ENCODE measurements at regions not wholly inside any gene's neighbourhood (a gene's known extent, or its start where the extent isn't known, plus 50 kb on each side); places are given as distances from the start of the nearest gene placed in this dataset.
A peak's percentile ranks its signal among the peaks of the same experiment; 100 is the strongest.

GRCh38 chr15:88377509-88377908 lies 89.7 kb downstream of the MRPL46 start:
- Histone ChIP-seq H3K4ac (ENCODE audit: low read depth, low read length) (no peak overlapping the region), H3K23ac (ENCODE audit: low read length) (peak overlapping the region; percentile 17), H3K27me3 (ENCODE audit: insufficient read depth, low read length, poor library complexity) (no peaks in the 10 kb centered on the region), H2BK5ac (ENCODE audit: low read length) (no peak overlapping the region), H3K36me3 (ENCODE audit: control insufficient read depth, insufficient read depth, low read length) (no peaks in the 10 kb centered on the region), H3K4me2 (ENCODE audit: low read length) (no peak overlapping the region), H2BK15ac (replicated peaks; ENCODE audit: low read depth) (no peak overlapping the region), H3K79me2 (ENCODE audit: control insufficient read depth, insufficient read depth, low read length) (no peaks in the 10 kb centered on the region), H3K9ac (ENCODE audit: low read length) (no peak overlapping the region), H3K18ac (ENCODE audit: low read length) (no peak overlapping the region), H3K79me1 (ENCODE audit: low read length) (no peaks in the 10 kb centered on the region), H4K8ac (ENCODE audit: low read depth, low read length) (no peak overlapping the region), H3K56ac (ENCODE audit: low read length) (no peak overlapping the region), H2AK5ac (ENCODE audit: low read length) (no peak overlapping the region), H4K5ac (ENCODE audit: low read length) (no peak overlapping the region), H3K4me1 (ENCODE audit: control insufficient read depth, low read depth, low read length) (peaks cover 2% of the 10 kb centered on the region), H3K4me3 (ENCODE audit: low read length) (no peak overlapping the region), H2BK120ac (ENCODE audit: low read depth, low read length) (no peak overlapping the region), H3K27ac (ENCODE audit: low read depth, low read length) (no peak overlapping the region)
- no peak for DNase-seq
- no CpG with 5 or more reads among the region's 2 CpGs for WGBS (ENCODE audit: extremely low coverage, insufficient coverage, low lambda C conversion rate)

GRCh38 chr15:88376574-88377174 lies 90.5 kb downstream of the MRPL46 start:
- H3K79me1 ChIP-seq (ENCODE audit: low read length): no peaks in the 10 kb centered on the region
- no CpG with 5 or more reads among the region's 3 CpGs for WGBS (ENCODE audit: extremely low coverage, insufficient coverage, low lambda C conversion rate)
- H2BK15ac ChIP-seq (replicated peaks; ENCODE audit: low read depth): no peak overlapping the region

GRCh38 chr15:88375234-88375927 lies 91.8 kb downstream of the MRPL46 start:
- peak; percentile 70 for DNase-seq
- H3K56ac ChIP-seq (ENCODE audit: low read length): no peak overlapping the region
- no peak overlapping the region for H3K18ac ChIP-seq (ENCODE audit: low read length)
- H3K79me1 ChIP-seq (ENCODE audit: low read length): no peaks in the 10 kb centered on the region
- H3K23ac ChIP-seq (ENCODE audit: low read length): no peak overlapping the region
- H3K36me3 ChIP-seq (ENCODE audit: control insufficient read depth, insufficient read depth, low read length): no peaks in the 10 kb centered on the region
- H3K4me1 ChIP-seq (ENCODE audit: control insufficient read depth, low read depth, low read length): peaks cover 2% of the 10 kb centered on the region
- H3K27me3 ChIP-seq (ENCODE audit: insufficient read depth, low read length, poor library complexity): no peaks in the 10 kb centered on the region
- no peak overlapping the region for H3K4ac ChIP-seq (ENCODE audit: low read depth, low read length)
- H2BK5ac ChIP-seq (ENCODE audit: low read length): no peak overlapping the region
- H3K27ac ChIP-seq (ENCODE audit: low read depth, low read length): no peak overlapping the region
- no peak overlapping the region for H2BK15ac ChIP-seq (replicated peaks; ENCODE audit: low read depth)
- H2BK120ac ChIP-seq (ENCODE audit: low read depth, low read length): no peak overlapping the region
- no peaks in the 10 kb centered on the region for H3K79me2 ChIP-seq (ENCODE audit: control insufficient read depth, insufficient read depth, low read length)
- H4K5ac ChIP-seq (ENCODE audit: low read length): no peak overlapping the region
- no peak overlapping the region for H3K4me3 ChIP-seq (ENCODE audit: low read length)
- WGBS (ENCODE audit: extremely low coverage, insufficient coverage, low lambda C conversion rate): no CpG with 5 or more reads among the region's 9 CpGs
- H3K9ac ChIP-seq (ENCODE audit: low read length): no peak overlapping the region
- no peak overlapping the region for H3K4me2 ChIP-seq (ENCODE audit: low read length)
- H4K8ac ChIP-seq (ENCODE audit: low read depth, low read length): no peak overlapping the region
- H2AK5ac ChIP-seq (ENCODE audit: low read length): no peak overlapping the region

More at GRCh38 chr15:88376574-88377174, 90.5 kb downstream of the MRPL46 start:
- no peak overlapping the region for H3K4me3 ChIP-seq (ENCODE audit: low read length)
- no peak overlapping the region for H3K4ac ChIP-seq (ENCODE audit: low read depth, low read length)
- no peak overlapping the region for H4K8ac ChIP-seq (ENCODE audit: low read depth, low read length)
- H3K56ac ChIP-seq (ENCODE audit: low read length): no peak overlapping the region
- no peak for DNase-seq
- H3K9ac ChIP-seq (ENCODE audit: low read length): no peak overlapping the region
- H3K23ac ChIP-seq (ENCODE audit: low read length): no peak overlapping the region
- H3K36me3 ChIP-seq (ENCODE audit: control insufficient read depth, insufficient read depth, low read length): no peaks in the 10 kb centered on the region
- no peak overlapping the region for H3K18ac ChIP-seq (ENCODE audit: low read length)
- no peak overlapping the region for H3K4me2 ChIP-seq (ENCODE audit: low read length)
- peaks cover 2% of the 10 kb centered on the region for H3K4me1 ChIP-seq (ENCODE audit: control insufficient read depth, low read depth, low read length)
- H3K27ac ChIP-seq (ENCODE audit: low read depth, low read length): no peak overlapping the region
- no peak overlapping the region for H4K5ac ChIP-seq (ENCODE audit: low read length)
- no peaks in the 10 kb centered on the region for H3K27me3 ChIP-seq (ENCODE audit: insufficient read depth, low read length, poor library complexity)
- no peak overlapping the region for H2AK5ac ChIP-seq (ENCODE audit: low read length)
- H2BK5ac ChIP-seq (ENCODE audit: low read length): no peak overlapping the region
- no peaks in the 10 kb centered on the region for H3K79me2 ChIP-seq (ENCODE audit: control insufficient read depth, insufficient read depth, low read length)
- H2BK120ac ChIP-seq (ENCODE audit: low read depth, low read length): no peak overlapping the region

GRCh38 chr15:88365124-88365523 lies 102.1 kb downstream of the MRPL46 start:
- Histone ChIP-seq H3K56ac (ENCODE audit: low read length) (no peak overlapping the region), H3K4ac (ENCODE audit: low read depth, low read length) (no peak overlapping the region), H3K27me3 (ENCODE audit: insufficient read depth, low read length, poor library complexity) (no peaks in the 10 kb centered on the region), H4K8ac (ENCODE audit: low read depth, low read length) (no peak overlapping the region), H3K9ac (ENCODE audit: low read length) (no peak overlapping the region), H3K4me2 (ENCODE audit: low read length) (no peak overlapping the region), H4K5ac (ENCODE audit: low read length) (no peak overlapping the region), H3K36me3 (ENCODE audit: control insufficient read depth, insufficient read depth, low read length) (no peaks in the 10 kb centered on the region), H2BK5ac (ENCODE audit: low read length) (no peak overlapping the region), H3K79me1 (ENCODE audit: low read length) (no peaks in the 10 kb centered on the region), H2AK5ac (ENCODE audit: low read length) (no peak overlapping the region), H3K4me3 (ENCODE audit: low read length) (no peak overlapping the region), H3K4me1 (ENCODE audit: control insufficient read depth, low read depth, low read length) (no peaks in the 10 kb centered on the region), H3K23ac (ENCODE audit: low read length) (no peak overlapping the region), H2BK120ac (ENCODE audit: low read depth, low read length) (no peak overlapping the region), H3K27ac (ENCODE audit: low read depth, low read length) (no peak overlapping the region), H2BK15ac (replicated peaks; ENCODE audit: low read depth) (no peak overlapping the region), H3K18ac (ENCODE audit: low read length) (no peak overlapping the region), H3K79me2 (ENCODE audit: control insufficient read depth, insufficient read depth, low read length) (no peaks in the 10 kb centered on the region)
- DNase-seq: no peak
- no CpG with 5 or more reads among the region's 10 CpGs for WGBS (ENCODE audit: extremely low coverage, insufficient coverage, low lambda C conversion rate)

- no peak overlapping the region for H3K56ac ChIP-seq (ENCODE audit: low read length)
- no peak overlapping the region for H3K4ac ChIP-seq (ENCODE audit: low read depth, low read length)
- DNase-seq: no peak
- no peaks in the 10 kb centered on the region for H3K36me3 ChIP-seq (ENCODE audit: control insufficient read depth, insufficient read depth, low read length)
- no peak overlapping the region for H3K18ac ChIP-seq (ENCODE audit: low read length)
- WGBS (ENCODE audit: extremely low coverage, insufficient coverage, low lambda C conversion rate): 100% methylated on average over 2 of the region's 4 CpGs
- no peak overlapping the region for H3K23ac ChIP-seq (ENCODE audit: low read length)
- no peak overlapping the region for H3K4me3 ChIP-seq (ENCODE audit: low read length)
- no peak overlapping the region for H3K4me2 ChIP-seq (ENCODE audit: low read length)
- H2BK120ac ChIP-seq (ENCODE audit: low read depth, low read length): no peak overlapping the region
- no peaks in the 10 kb centered on the region for H3K27me3 ChIP-seq (ENCODE audit: insufficient read depth, low read length, poor library complexity)
- no peak overlapping the region for H2AK5ac ChIP-seq (ENCODE audit: low read length)
- H4K5ac ChIP-seq (ENCODE audit: low read length): no peak overlapping the region
- no peaks in the 10 kb centered on the region for H3K79me2 ChIP-seq (ENCODE audit: control insufficient read depth, insufficient read depth, low read length)
- no peak overlapping the region for H4K8ac ChIP-seq (ENCODE audit: low read depth, low read length)
- no peak overlapping the region for H2BK15ac ChIP-seq (replicated peaks; ENCODE audit: low read depth)
- H2BK5ac ChIP-seq (ENCODE audit: low read length): no peak overlapping the region
- no peak overlapping the region for H3K9ac ChIP-seq (ENCODE audit: low read length)
- no peaks in the 10 kb centered on the region for H3K4me1 ChIP-seq (ENCODE audit: control insufficient read depth, low read depth, low read length)
- no peaks in the 10 kb centered on the region for H3K79me1 ChIP-seq (ENCODE audit: low read length)
- no peak overlapping the region for H3K27ac ChIP-seq (ENCODE audit: low read depth, low read length)
Observed at GRCh38 chr15:88348579-88349230, 92.2 kb upstream of the NTRK3 start.
